WTC11 (cell line): ENCODE measurements at regions not wholly inside any gene's neighbourhood (a gene's known extent, or its start where the extent isn't known, plus 50 kb on each side); places are given as distances from the start of the nearest gene placed in this dataset.

Experiments
- ATAC-seq: fragments of 200-7000 bp; cut with Tn5 transposase; 2 replicates; pipeline ENCODE4 v1.10.0; 2021; ENCODE audit warnings: mild to moderate bottlenecking, moderate library complexity
- CTCF ChIA-PET: fragments of 300-600 bp; sonication (Branson Sonifier 250); formaldehyde crosslinking; loops from one replicate; lab custom pipeline; 2021; ENCODE audit warnings: antibody characterized with exemption; lab: Charles Lee
- POLR2A ChIA-PET: fragments of 350-600 bp; sonication (Branson Sonifier 250); formaldehyde crosslinking; loops from one replicate; lab custom pipeline; 2021; ENCODE audit warnings: antibody characterized with exemption; lab: Charles Lee
- DNase-seq: peaks from one replicate; pipeline ENCODE4 v3.0.0; 2021; ENCODE audit warnings: low spot score
- H3K27ac Mint-ChIP-seq: 2 replicates; pipeline ENCODE4 v1.8.0; 2021; ENCODE audit warnings: mixed read lengths
- H3K27me3 Mint-ChIP-seq: 2 replicates; pipeline ENCODE4 v1.8.0; 2021; ENCODE audit warnings: low read depth, mild to moderate bottlenecking, moderate library complexity, mixed read lengths
- H3K36me3 Mint-ChIP-seq: 2 replicates; pipeline ENCODE4 v1.8.0; 2021; ENCODE audit warnings: mixed read lengths
- H3K4me1 Mint-ChIP-seq: 2 replicates; pipeline ENCODE4 v1.8.0; 2022; ENCODE audit warnings: mixed read lengths
- H3K4me3 Mint-ChIP-seq: 2 replicates; pipeline ENCODE4 v1.8.0; 2021; ENCODE audit warnings: mild to moderate bottlenecking, moderate library complexity, mixed read lengths
- H3K9me3 Mint-ChIP-seq: 2 replicates; pipeline ENCODE4 v1.8.0; 2021; ENCODE audit warnings: mixed read lengths
- ERG ChIP-seq: fragments of 250-450 bp; sonication (Bioruptor Pico); IDR thresholded peaks from 2 replicates; pipeline ENCODE4 v1.8.0; 2021; ENCODE audit warnings: mild to moderate bottlenecking
- HMGA2 ChIP-seq: fragments of 250-450 bp; sonication (Bioruptor Pico); IDR thresholded peaks from 2 replicates; pipeline ENCODE4 v1.4.0; 2021; ENCODE audit warnings: mild to moderate bottlenecking, moderate library complexity
- MLX ChIP-seq: sonication (generic); formaldehyde crosslinking; IDR thresholded peaks from 2 replicates; pipeline ENCODE4 v1.8.1; 2023; ENCODE audit warnings: mild to moderate bottlenecking, missing genetic modification reagents, moderate library complexity
- TCF7 ChIP-seq: sonication (generic); formaldehyde crosslinking; IDR thresholded peaks from 2 replicates; pipeline ENCODE4 v1.8.0; 2022; ENCODE audit warnings: mild to moderate bottlenecking, low read depth, missing genetic modification reagents, moderate library complexity
- ZBTB21 ChIP-seq: sonication (generic); formaldehyde crosslinking; IDR thresholded peaks from 2 replicates; pipeline ENCODE4 v1.8.1; 2023; ENCODE audit warnings: mild to moderate bottlenecking, missing genetic modification reagents, borderline replicate concordance
- ZNF232 ChIP-seq: sonication (generic); formaldehyde crosslinking; IDR thresholded peaks from 2 replicates; pipeline ENCODE4 v1.8.0; 2022; ENCODE audit warnings: mild to moderate bottlenecking, missing genetic modification reagents
- ZNF512 ChIP-seq: sonication (generic); formaldehyde crosslinking; IDR thresholded peaks from 2 replicates; pipeline ENCODE4 v1.8.1; 2022; ENCODE audit warnings: missing genetic modification reagents, borderline replicate concordance
- ZNF532 ChIP-seq: fragments of 250-450 bp; sonication (Bioruptor Pico); IDR thresholded peaks from 2 replicates; pipeline ENCODE4 v1.9.0; 2021; ENCODE audit warnings: mild to moderate bottlenecking, borderline replicate concordance
- TF ChIP-seq, protein P1 (sequence below): fragments of 250-450 bp; sonication (Bioruptor Pico); IDR thresholded peaks from 2 replicates; pipeline ENCODE4 v2.1.2; 2022; ENCODE audit warnings: mild to moderate bottlenecking, moderate library complexity
- TF ChIP-seq, protein P2 (sequence below): sonication (generic); formaldehyde crosslinking; IDR thresholded peaks from 2 replicates; pipeline ENCODE4 v1.8.0; 2022; ENCODE audit warnings: missing genetic modification reagents
- TF ChIP-seq, protein P3 (sequence below): sonication (generic); formaldehyde crosslinking; IDR thresholded peaks from 2 replicates; pipeline ENCODE4 v1.8.0; 2022; ENCODE audit warnings: mild to moderate bottlenecking, missing genetic modification reagents
- TF ChIP-seq, protein P4 (sequence below): sonication (generic); formaldehyde crosslinking; IDR thresholded peaks from 2 replicates; pipeline ENCODE4 v1.8.1; 2022; ENCODE audit warnings: mild to moderate bottlenecking, missing genetic modification reagents, moderate library complexity, borderline replicate concordance
- TF ChIP-seq, protein P5 (sequence below): fragments of 250-450 bp; sonication (Bioruptor Pico); IDR thresholded peaks from 2 replicates; pipeline ENCODE4 v1.9.0; 2021; ENCODE audit warnings: mild to moderate bottlenecking

DNA sequence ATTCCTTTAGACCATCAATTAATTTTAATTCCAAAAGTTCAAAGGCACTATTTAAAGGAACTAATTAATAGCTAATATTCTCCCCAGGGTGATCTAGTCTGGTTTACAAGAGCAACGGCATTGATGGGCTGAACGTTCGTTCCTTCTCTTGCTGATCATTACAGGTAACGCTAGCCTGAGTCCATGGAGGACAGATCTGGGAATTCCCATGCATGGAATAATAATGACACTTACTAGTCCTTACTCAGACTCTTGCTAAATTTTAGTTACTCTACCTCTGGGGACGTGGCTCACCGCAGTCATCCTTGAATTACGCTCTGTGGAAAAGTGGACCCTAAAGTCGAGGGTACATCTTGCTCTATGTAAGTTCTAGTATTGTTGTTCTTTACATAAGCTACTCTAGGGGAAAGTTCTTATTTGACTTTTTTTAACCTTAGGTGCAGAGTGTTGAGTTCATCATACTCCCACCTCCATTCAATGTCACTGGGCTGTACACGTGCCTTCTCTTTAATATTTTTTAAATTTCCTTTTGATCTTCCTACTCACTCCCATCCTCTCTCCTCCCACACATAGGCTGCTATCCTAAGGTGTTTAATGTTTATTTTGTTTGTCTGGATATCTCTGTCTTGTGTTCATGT, 133.9 kb downstream of the ZNF281 start (continued):
- TF ChIP-seq ZNF532 (CRISPR knock-in tag) = no peak
- TF ChIP-seq, protein P1, sequence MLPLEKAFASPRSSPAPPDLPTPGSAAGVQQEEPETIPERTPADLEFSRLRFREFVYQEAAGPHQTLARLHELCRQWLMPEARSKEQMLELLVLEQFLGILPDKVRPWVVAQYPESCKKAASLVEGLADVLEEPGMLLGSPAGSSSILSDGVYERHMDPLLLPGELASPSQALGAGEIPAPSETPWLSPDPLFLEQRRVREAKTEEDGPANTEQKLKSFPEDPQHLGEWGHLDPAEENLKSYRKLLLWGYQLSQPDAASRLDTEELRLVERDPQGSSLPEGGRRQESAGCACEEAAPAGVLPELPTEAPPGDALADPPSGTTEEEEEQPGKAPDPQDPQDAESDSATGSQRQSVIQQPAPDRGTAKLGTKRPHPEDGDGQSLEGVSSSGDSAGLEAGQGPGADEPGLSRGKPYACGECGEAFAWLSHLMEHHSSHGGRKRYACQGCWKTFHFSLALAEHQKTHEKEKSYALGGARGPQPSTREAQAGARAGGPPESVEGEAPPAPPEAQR (CRISPR knock-in tag) = no peak
- TF ChIP-seq, protein P2, sequence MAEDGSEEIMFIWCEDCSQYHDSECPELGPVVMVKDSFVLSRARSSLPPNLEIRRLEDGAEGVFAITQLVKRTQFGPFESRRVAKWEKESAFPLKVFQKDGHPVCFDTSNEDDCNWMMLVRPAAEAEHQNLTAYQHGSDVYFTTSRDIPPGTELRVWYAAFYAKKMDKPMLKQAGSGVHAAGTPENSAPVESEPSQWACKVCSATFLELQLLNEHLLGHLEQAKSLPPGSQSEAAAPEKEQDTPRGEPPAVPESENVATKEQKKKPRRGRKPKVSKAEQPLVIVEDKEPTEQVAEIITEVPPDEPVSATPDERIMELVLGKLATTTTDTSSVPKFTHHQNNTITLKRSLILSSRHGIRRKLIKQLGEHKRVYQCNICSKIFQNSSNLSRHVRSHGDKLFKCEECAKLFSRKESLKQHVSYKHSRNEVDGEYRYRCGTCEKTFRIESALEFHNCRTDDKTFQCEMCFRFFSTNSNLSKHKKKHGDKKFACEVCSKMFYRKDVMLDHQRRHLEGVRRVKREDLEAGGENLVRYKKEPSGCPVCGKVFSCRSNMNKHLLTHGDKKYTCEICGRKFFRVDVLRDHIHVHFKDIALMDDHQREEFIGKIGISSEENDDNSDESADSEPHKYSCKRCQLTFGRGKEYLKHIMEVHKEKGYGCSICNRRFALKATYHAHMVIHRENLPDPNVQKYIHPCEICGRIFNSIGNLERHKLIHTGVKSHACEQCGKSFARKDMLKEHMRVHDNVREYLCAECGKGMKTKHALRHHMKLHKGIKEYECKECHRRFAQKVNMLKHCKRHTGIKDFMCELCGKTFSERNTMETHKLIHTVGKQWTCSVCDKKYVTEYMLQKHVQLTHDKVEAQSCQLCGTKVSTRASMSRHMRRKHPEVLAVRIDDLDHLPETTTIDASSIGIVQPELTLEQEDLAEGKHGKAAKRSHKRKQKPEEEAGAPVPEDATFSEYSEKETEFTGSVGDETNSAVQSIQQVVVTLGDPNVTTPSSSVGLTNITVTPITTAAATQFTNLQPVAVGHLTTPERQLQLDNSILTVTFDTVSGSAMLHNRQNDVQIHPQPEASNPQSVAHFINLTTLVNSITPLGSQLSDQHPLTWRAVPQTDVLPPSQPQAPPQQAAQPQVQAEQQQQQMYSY = no peak

- Mint-ChIP-seq H3K9me3 (no peaks in the 10 kb centered on the region), H3K36me3 (no peaks in the 10 kb centered on the region), H3K27ac (no peak overlapping the region), H3K27me3 (no peaks in the 10 kb centered on the region), H3K4me3 (no peak overlapping the region), H3K4me1 (peaks cover 8% of the 10 kb centered on the region; the same call in 1 of the 2 replicates)
- POLR2A ChIA-PET = no interaction called here
- DNase-seq (no peak), ATAC-seq (no peak)
- CTCF ChIA-PET = interaction anchor here (0.8 to 2.4 kb wide), 5 partner anchors 13 to 599 kb away, joined by 3 to 11 read pairs (median 4); no protein-coding TSS in a partner anchor
- TF ChIP-seq, protein P3, sequence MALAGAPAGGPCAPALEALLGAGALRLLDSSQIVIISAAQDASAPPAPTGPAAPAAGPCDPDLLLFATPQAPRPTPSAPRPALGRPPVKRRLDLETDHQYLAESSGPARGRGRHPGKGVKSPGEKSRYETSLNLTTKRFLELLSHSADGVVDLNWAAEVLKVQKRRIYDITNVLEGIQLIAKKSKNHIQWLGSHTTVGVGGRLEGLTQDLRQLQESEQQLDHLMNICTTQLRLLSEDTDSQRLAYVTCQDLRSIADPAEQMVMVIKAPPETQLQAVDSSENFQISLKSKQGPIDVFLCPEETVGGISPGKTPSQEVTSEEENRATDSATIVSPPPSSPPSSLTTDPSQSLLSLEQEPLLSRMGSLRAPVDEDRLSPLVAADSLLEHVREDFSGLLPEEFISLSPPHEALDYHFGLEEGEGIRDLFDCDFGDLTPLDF (CRISPR knock-in tag) = no peak
- TF ChIP-seq, protein P4, sequence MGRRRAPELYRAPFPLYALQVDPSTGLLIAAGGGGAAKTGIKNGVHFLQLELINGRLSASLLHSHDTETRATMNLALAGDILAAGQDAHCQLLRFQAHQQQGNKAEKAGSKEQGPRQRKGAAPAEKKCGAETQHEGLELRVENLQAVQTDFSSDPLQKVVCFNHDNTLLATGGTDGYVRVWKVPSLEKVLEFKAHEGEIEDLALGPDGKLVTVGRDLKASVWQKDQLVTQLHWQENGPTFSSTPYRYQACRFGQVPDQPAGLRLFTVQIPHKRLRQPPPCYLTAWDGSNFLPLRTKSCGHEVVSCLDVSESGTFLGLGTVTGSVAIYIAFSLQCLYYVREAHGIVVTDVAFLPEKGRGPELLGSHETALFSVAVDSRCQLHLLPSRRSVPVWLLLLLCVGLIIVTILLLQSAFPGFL (CRISPR knock-in tag) = no peak
- TF ChIP-seq ERG (no peak), ZBTB21 (no peak), ZNF232 (CRISPR knock-in tag) (no peak), MLX (CRISPR knock-in tag) (no peak), ZNF512 (CRISPR knock-in tag) (no peak), HMGA2 (no peak), TCF7 (CRISPR knock-in tag) (no peak)
- TF ChIP-seq, protein P5, sequence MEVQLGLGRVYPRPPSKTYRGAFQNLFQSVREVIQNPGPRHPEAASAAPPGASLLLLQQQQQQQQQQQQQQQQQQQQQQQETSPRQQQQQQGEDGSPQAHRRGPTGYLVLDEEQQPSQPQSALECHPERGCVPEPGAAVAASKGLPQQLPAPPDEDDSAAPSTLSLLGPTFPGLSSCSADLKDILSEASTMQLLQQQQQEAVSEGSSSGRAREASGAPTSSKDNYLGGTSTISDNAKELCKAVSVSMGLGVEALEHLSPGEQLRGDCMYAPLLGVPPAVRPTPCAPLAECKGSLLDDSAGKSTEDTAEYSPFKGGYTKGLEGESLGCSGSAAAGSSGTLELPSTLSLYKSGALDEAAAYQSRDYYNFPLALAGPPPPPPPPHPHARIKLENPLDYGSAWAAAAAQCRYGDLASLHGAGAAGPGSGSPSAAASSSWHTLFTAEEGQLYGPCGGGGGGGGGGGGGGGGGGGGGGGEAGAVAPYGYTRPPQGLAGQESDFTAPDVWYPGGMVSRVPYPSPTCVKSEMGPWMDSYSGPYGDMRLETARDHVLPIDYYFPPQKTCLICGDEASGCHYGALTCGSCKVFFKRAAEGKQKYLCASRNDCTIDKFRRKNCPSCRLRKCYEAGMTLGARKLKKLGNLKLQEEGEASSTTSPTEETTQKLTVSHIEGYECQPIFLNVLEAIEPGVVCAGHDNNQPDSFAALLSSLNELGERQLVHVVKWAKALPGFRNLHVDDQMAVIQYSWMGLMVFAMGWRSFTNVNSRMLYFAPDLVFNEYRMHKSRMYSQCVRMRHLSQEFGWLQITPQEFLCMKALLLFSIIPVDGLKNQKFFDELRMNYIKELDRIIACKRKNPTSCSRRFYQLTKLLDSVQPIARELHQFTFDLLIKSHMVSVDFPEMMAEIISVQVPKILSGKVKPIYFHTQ (CRISPR knock-in tag) = no peak
- TF ChIP-seq, protein P1 (CRISPR knock-in tag) = no peak
Observed at GRCh38 chr1:200275415-200275814, 134.4 kb downstream of the ZNF281 start.
